HFF-Myc (cell line): ENCODE measurements at regions not wholly inside any gene's neighbourhood (a gene's known extent, or its start where the extent isn't known, plus 50 kb on each side); places are given as distances from the start of the nearest gene placed in this dataset.
A peak's percentile ranks its signal among the peaks of the same experiment; 100 is the strongest.
"Not testable (repeated sequence)": the region's sequence is repeated elsewhere in the genome, so short reads cannot be mapped to it uniquely, and the experiment has no call there.

Experiments used
- DNase-seq: peaks from one replicate; pipeline ENCODE4 v3.0.0-alpha.2; 2011; ENCODE audit warnings: low read depth; ENCODE audit errors: extremely low read depth
- H3K4me3 ChIP-seq: replicated peaks from 2 replicates; pipeline ENCODE4 v1.5.1; 2011; ENCODE audit warnings: low read depth, mild to moderate bottlenecking, control low read depth, low read length
- TF ChIP-seq, protein P1 (sequence below): IDR thresholded peaks from 2 replicates; pipeline ENCODE4 v1.5.1; 2012; ENCODE audit warnings: mild to moderate bottlenecking, low read depth, low read length, control low read depth; ENCODE audit errors: missing control alignments

DNA sequence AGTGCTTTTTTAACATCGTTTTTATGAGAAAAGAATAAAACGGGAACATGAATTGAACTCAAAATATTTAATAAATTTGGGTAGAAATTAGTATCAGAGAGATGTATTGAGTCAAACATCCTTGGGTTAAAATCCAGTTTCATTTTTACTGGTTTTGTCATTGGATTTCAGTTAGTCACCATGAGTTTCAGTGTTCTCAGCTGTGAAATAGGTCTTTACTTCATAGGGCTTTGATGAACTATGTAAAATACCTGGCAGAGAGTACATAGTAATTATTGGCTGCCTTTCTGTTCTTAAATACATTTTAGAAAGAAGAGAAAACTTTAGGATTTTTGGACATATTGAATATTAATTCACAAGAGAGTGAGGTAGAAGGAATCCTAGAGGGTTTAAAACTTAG lies 105.8 kb downstream of the TANC2 start:
- no peak for DNase-seq
- H3K4me3 ChIP-seq, result no peak overlapping the region

DNA sequence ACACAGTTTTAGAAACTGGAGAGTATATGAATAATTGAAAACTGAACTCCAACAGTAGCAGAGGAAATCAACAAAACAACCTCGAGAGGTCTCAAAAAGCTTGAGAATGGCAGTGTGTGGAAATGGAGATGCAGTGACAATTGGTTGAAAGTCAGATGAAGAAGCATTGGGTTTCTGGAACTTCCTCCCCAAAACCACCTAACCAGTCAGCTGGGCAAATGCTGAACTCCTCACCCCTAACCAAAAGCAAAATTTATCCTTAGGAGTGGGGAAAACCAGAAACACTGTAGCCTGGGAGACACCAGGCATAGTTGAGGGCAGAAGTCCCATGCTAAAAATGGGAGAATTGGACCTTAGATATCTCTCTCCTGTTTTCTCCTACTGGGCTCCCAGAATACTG lies 109.9 kb downstream of the TANC2 start:
- DNase-seq, result no peak
- TF ChIP-seq, protein P1, sequence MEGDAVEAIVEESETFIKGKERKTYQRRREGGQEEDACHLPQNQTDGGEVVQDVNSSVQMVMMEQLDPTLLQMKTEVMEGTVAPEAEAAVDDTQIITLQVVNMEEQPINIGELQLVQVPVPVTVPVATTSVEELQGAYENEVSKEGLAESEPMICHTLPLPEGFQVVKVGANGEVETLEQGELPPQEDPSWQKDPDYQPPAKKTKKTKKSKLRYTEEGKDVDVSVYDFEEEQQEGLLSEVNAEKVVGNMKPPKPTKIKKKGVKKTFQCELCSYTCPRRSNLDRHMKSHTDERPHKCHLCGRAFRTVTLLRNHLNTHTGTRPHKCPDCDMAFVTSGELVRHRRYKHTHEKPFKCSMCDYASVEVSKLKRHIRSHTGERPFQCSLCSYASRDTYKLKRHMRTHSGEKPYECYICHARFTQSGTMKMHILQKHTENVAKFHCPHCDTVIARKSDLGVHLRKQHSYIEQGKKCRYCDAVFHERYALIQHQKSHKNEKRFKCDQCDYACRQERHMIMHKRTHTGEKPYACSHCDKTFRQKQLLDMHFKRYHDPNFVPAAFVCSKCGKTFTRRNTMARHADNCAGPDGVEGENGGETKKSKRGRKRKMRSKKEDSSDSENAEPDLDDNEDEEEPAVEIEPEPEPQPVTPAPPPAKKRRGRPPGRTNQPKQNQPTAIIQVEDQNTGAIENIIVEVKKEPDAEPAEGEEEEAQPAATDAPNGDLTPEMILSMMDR, result no peak
- H3K4me3 ChIP-seq, result no peak overlapping the region

More for the DNA sequence above, 105.8 kb downstream of the TANC2 start:
- TF ChIP-seq, protein P1, result no peak

DNA sequence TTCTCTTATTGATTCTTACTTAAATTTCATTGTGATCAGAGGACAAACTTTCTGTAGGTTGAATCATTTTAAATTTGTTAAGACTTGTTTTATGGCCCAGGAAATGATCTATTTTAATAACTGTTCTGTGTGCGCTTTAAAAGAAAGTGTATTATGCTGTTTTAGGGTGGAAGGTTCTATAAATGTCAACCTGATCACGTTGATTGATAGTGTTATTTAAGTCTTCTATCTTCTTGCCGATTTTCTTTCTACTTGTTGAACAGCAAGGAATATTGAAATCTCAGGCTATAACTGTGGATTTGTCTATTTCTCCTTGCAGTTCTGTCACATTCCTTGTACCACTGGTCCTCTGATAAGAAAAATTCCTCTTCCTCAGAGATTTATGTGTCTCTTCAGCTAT lies 112.7 kb downstream of the TANC2 start:
- TF ChIP-seq, protein P1, result no peak
- DNase-seq, result no peak
- H3K4me3 ChIP-seq, result no peak overlapping the region

DNA sequence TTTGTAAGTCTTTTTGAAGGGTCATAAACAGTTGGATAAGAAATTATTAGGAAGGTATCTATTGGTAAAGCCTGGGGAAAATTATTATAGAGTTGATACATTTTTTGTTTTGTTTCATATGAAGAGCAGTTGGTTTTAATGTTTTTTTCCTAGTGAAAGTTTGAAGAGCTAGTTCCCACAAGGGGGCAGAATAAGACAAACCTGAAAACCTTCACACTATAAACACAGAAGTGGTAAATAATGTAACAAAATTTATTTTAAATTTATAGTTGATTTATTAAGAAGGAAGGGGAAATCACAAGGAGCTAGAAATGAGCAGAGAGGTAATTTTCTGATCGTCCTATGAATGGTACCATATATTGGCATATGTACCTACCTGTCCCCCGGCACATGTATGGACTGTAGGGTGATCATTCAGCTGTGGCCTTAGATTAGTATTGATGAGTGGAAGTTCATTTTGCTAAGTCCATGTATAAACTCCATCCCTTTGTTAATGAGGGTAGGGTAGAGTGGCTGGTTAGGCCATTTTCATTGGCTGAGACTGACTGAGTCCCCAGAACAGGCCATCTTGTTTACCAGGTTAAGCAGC lies 116.3 kb downstream of the TANC2 start:
- H3K4me3 ChIP-seq, result no peak overlapping the region
- DNase-seq, result peak; percentile 7
- TF ChIP-seq, protein P1, result peak; percentile 42

DNA sequence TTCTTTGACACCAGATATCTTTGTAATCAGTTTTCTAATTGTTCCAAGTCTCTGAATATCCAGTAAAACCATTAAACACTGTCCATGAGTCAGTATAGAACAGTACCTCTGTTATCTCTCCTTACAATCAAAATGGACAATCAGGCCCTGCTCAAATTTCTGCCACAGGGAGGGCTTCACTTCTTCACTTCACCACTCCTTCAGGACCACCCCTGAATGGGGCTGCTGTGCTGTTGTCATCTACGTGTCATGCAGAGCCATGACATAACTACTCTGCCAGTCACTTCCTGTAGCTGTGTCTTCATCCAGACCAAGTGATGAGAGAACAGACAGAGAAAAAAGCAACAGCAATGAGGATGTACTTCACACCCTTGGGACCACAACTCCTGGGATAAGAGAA lies 116.9 kb downstream of the TANC2 start:
- TF ChIP-seq, protein P1, result no peak
- no peak for DNase-seq
- H3K4me3 ChIP-seq, result no peak overlapping the region

DNA sequence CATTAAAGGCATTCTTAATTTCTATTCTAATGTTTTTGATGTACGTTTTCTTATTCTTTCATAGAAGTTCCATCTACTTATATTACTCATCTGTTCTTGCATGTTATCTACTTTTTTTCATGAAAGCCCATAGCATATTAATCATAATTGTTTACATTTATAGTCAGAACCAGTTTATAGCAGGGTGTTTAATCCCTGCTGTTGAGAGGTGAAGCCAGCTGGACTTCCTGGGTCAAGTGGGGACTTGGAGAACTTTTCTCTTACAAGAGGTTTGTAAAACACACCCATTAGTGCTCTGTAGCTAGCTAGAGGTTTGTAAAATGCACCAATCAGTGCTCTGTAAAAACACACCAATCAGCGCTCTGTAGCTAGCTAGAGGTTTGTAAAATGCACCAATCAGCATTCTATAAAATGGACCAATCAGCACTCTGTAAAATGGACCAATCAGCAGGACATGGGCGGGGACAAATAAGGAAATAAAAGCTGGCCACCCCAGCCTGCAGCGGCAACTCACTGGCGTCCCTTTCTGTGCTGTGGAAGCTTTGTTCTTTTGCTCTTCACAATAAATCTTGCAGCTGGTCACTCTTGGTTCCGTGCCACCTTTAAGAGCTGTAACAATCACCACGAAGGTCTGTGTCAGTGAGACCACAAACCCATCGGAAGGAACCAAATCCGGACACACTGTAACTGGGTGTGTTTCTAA lies 120.6 kb downstream of the TANC2 start:
- TF ChIP-seq, protein P1, result no peak
- no peak for DNase-seq

DNA sequence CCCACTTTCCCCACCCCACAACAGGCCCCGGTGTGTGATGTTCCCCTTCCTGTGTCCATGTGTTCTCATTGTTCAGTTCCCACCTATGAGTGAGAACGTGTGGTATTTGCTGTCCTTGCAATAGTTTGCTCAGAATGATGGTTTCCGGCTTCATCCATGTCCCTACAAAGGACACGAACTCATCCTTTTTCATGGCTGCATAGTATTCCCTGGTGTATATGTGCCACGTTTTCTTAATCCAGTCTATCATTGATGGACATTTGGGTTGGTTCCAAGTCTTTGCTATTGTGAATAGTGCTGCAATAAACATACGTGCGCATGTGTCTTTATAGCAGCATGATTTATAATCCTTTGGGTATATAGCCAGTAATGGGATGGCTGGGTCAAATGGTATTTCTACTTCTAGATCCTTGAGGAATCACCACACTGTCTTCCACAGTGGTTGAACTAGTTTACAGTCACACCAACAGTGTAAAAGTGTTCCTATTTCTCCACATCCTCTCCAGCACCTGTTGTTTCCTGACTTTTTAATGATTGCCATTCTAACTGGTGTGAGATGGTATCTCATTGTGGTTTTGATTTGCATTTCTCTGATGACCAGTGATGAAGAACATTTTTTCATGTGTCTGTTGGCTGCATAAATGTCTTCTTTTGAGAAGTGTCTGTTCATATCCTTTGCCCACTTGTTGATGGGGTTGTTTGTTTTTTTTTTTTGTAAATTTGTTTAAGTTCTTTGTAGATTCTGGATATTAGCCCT lies 124.5 kb downstream of the TANC2 start:
- not testable (repeated sequence) for DNase-seq, H3K4me3 ChIP-seq

More for the DNA sequence above, 120.6 kb downstream of the TANC2 start:
- H3K4me3 ChIP-seq, result no peak overlapping the region

DNA sequence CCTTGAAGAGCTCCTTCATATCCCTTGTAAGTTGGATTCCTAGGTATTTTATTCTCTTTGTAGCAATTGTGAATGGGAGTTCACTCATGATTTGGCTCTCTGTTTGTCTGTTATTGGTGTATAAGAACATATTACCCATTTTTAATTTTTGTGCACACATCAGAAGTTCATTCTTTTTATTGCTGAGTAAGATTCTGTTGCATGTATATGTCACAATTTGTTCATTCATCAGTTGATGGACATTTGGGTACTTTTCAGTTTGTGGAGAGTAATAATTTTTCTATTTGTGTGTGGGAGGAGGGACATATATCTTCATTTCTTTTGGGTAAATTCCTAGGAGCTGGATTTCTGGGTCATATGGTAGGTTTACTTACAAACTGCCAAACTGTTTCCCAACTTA lies 125.9 kb downstream of the TANC2 start:
- DNase-seq, result not testable (repeated sequence)

More for the DNA sequence above, 125.9 kb downstream of the TANC2 start:
- H3K4me3 ChIP-seq, result not testable (repeated sequence)
